ENCODE measurements at regions not wholly inside any gene's neighbourhood (a gene's known extent, or its start where the extent isn't known, plus 50 kb on each side); places are given as distances from the start of the nearest gene placed in this dataset.

GRCh38 chr2:156158808-156159207, 173.7 kb downstream of the NR4A2 start:
- no peak for DNase-seq

GRCh38 chr2:156157670-156158069, 174.9 kb downstream of the NR4A2 start:
- DNase-seq: no peak

- no peak for DNase-seq
Measured at GRCh38 chr2:156156580-156156979, 175.9 kb downstream of the NR4A2 start.

GRCh38 chr2:156155319-156155718, 177.2 kb downstream of the NR4A2 start:
- DNase-seq: no peak

GRCh38 chr2:156151351-156151750, 181.2 kb downstream of the NR4A2 start:
- no peak for DNase-seq

GRCh38 chr2:156147594-156148330, 184.8 kb downstream of the NR4A2 start:
- no peak for DNase-seq

- DNase-seq: no peak
Measured at GRCh38 chr2:156145976-156146375, 186.5 kb downstream of the NR4A2 start.

- DNase-seq: no peak
Measured at GRCh38 chr2:156145469-156145868, 187.1 kb downstream of the NR4A2 start.

GRCh38 chr2:156136566-156136965, 196.0 kb downstream of the NR4A2 start:
- no peak for DNase-seq

- no peak for DNase-seq
Measured at GRCh38 chr2:156134887-156135286, 197.6 kb downstream of the NR4A2 start.

GRCh38 chr2:156132941-156133340, 199.6 kb downstream of the NR4A2 start:
- no peak for DNase-seq

- no peak for DNase-seq
Measured at GRCh38 chr2:156132130-156132529, 200.4 kb downstream of the NR4A2 start.

GRCh38 chr2:156129227-156129626, 203.3 kb downstream of the NR4A2 start:
- DNase-seq: no peak

- DNase-seq: no peak
Measured at GRCh38 chr2:156125018-156125417, 207.5 kb downstream of the NR4A2 start.

- no peak for DNase-seq
Measured at GRCh38 chr2:156124458-156124857, 208.1 kb downstream of the NR4A2 start.

GRCh38 chr2:156118753-156119416, 213.6 kb downstream of the NR4A2 start:
- DNase-seq: no peak

GRCh38 chr2:156116113-156116512, 216.4 kb downstream of the NR4A2 start:
- DNase-seq: no peak

- DNase-seq: no peak
Measured at GRCh38 chr2:156115338-156115737, 217.2 kb downstream of the NR4A2 start.

GRCh38 chr2:156112323-156112722, 220.2 kb downstream of the NR4A2 start:
- no peak for DNase-seq

GRCh38 chr2:156110890-156111289, 221.6 kb downstream of the NR4A2 start:
- no peak for DNase-seq

- peak; percentile 33 for DNase-seq
Measured at GRCh38 chr2:156099382-156099781, 233.1 kb downstream of the NR4A2 start.

GRCh38 chr2:156098506-156098905, 234.0 kb downstream of the NR4A2 start:
- DNase-seq: peak; percentile 30

GRCh38 chr2:156088587-156088986, 243.9 kb downstream of the NR4A2 start:
- no peak for DNase-seq

GRCh38 chr2:156087875-156088274, 244.6 kb downstream of the NR4A2 start:
- no peak for DNase-seq
